ENCODE measurements at regions not wholly inside any gene's neighbourhood (a gene's known extent, or its start where the extent isn't known, plus 50 kb on each side); places are given as distances from the start of the nearest gene placed in this dataset.

GRCh38 chr19:31678421-31678820 is 329.2 kb upstream of the TSHZ3 start:
- TF ChIP-seq PAX5 (IDR thresholded peaks at IDR 0.05; ENCODE audit: insufficient read depth, low read length, severe bottlenecking) (no peak), POLR2A (IDR thresholded peaks at IDR 0.05; ENCODE audit: low read depth, low read length) (no peak)
